Liver (tissue), 8 donors: ENCODE measurements at regions not wholly inside any gene's neighbourhood (a gene's known extent, or its start where the extent isn't known, plus 50 kb on each side); places are given as distances from the start of the nearest gene placed in this dataset.

Experiments used
- DNase-seq: peaks from one replicate; pipeline ENCODE4 v3.0.0-alpha.2; 2017; ENCODE audit warnings: low spot score
- H3K27ac ChIP-seq, 2 donors: one replicate each; pipeline ENCODE4 v1.7.0; 2013; ENCODE audit warnings: inconsistent platforms in 2 of 2, low read length in 2 of 2, control low read depth in 1 of 2, low read depth in 1 of 2, mild to moderate bottlenecking in 1 of 2
- H3K27me3 ChIP-seq, 4 donors: one replicate each; pipeline versions ENCODE4 v1.6.1 to v1.7.0; 2013; ENCODE audit warnings: low read length in 3 of 4, inconsistent platforms in 1 of 4, mild to moderate bottlenecking in 1 of 4, moderate library complexity in 1 of 4; ENCODE audit not compliant: control insufficient read depth in 4 of 4, insufficient read depth in 4 of 4
- H3K36me3 ChIP-seq, 4 donors: one replicate each; pipeline versions ENCODE4 v1.6.1 to v1.7.0; 2013; ENCODE audit warnings: low read length in 3 of 4, mild to moderate bottlenecking in 3 of 4, low read depth in 1 of 4, moderate library complexity in 1 of 4; ENCODE audit not compliant: control insufficient read depth in 4 of 4, insufficient read depth in 3 of 4
- H3K4me1 ChIP-seq, 4 donors: one replicate each; pipeline versions ENCODE4 v1.6.1 to v1.7.0; 2013; ENCODE audit warnings: low read length in 3 of 4, mild to moderate bottlenecking in 3 of 4, moderate library complexity in 1 of 4; ENCODE audit not compliant: control insufficient read depth in 4 of 4, insufficient read depth in 4 of 4
- H3K4me3 ChIP-seq, 3 donors: one replicate each; pipeline versions ENCODE4 v1.6.1 to v1.7.0; 2013; ENCODE audit warnings: low read length in 3 of 3, control low read depth in 1 of 3, low read depth in 1 of 3, mild to moderate bottlenecking in 1 of 3
- H3K9ac ChIP-seq, 2 donors: one replicate each; pipeline ENCODE4 v1.7.0; 2013; ENCODE audit warnings: low read length in 2 of 2, mild to moderate bottlenecking in 2 of 2, moderate library complexity in 2 of 2, control low read depth in 1 of 2, low read depth in 1 of 2
- H3K9me3 ChIP-seq, 4 donors: one replicate each; pipeline versions ENCODE4 v1.6.1 to v1.7.0; 2013; ENCODE audit warnings: low read length in 3 of 4; ENCODE audit not compliant: control insufficient read depth in 4 of 4
- ATF3 ChIP-seq: IDR thresholded peaks from 2 replicates; pipeline ENCODE4 v1.6.1; 2016; ENCODE audit warnings: antibody characterized with exemption
- CTCF ChIP-seq: fragments of 150-350 bp; IDR thresholded peaks from 2 replicates; pipeline ENCODE4 v1.5.1; 2017; ENCODE audit warnings: improper control_type of control experiment, low read depth, low read length; ENCODE audit not compliant: missing input control
- EGR1 ChIP-seq, 2 donors: IDR thresholded peaks; 2 replicates each; pipeline ENCODE4 v1.6.1; 2016 to 2018; ENCODE audit warnings: antibody characterized with exemption in 2 of 2, low read depth in 2 of 2
- FOXA1 ChIP-seq: IDR thresholded peaks from 2 replicates; pipeline ENCODE4 v1.6.1; 2016; ENCODE audit warnings: antibody characterized with exemption
- FOXA2 ChIP-seq: IDR thresholded peaks from 2 replicates; pipeline ENCODE4 v1.6.1; 2016; ENCODE audit warnings: antibody characterized with exemption
- GABPA ChIP-seq, 2 donors: IDR thresholded peaks in 1 of 2; conservative IDR thresholded peaks in 1 of 2; 2 replicates each; pipeline ENCODE4 v1.6.1; 2016; ENCODE audit warnings: antibody characterized with exemption in 2 of 2, mild to moderate bottlenecking in 1 of 2, moderate library complexity in 1 of 2
- HNF4A ChIP-seq, 2 donors: conservative IDR thresholded peaks; 2 replicates each; pipeline ENCODE4 v1.6.1; 2016; ENCODE audit warnings: antibody characterized with exemption in 2 of 2, mild to moderate bottlenecking in 2 of 2
- HNF4G ChIP-seq: IDR thresholded peaks from 2 replicates; pipeline ENCODE4 v1.6.1; 2016; ENCODE audit warnings: antibody characterized with exemption
- JUND ChIP-seq, 2 donors: IDR thresholded peaks; 2 replicates each; pipeline ENCODE4 v1.6.1; 2016; ENCODE audit warnings: antibody characterized with exemption in 2 of 2
- MAX ChIP-seq: IDR thresholded peaks from 2 replicates; pipeline ENCODE4 v1.6.1; 2016; ENCODE audit warnings: antibody characterized with exemption
- NR2F2 ChIP-seq: IDR thresholded peaks from 2 replicates; pipeline ENCODE4 v1.6.1; 2016; ENCODE audit warnings: antibody characterized with exemption
- RAD21 ChIP-seq, 2 donors: IDR thresholded peaks; 2 replicates each; pipeline ENCODE4 v1.6.1; 2016; ENCODE audit warnings: antibody characterized with exemption in 2 of 2, mild to moderate bottlenecking in 2 of 2
- REST ChIP-seq: IDR thresholded peaks from 2 replicates; pipeline ENCODE4 v1.6.1; 2016; ENCODE audit warnings: antibody characterized with exemption, mild to moderate bottlenecking
- RXRA ChIP-seq, 2 donors: IDR thresholded peaks; 2 replicates each; pipeline ENCODE4 v1.6.1; 2017 to 2018; ENCODE audit warnings: antibody characterized with exemption in 2 of 2, mild to moderate bottlenecking in 1 of 2
- SP1 ChIP-seq: IDR thresholded peaks from 2 replicates; pipeline ENCODE4 v1.6.1; 2018; ENCODE audit warnings: antibody characterized with exemption, mild to moderate bottlenecking
- TAF1 ChIP-seq: conservative IDR thresholded peaks from 2 replicates; pipeline ENCODE4 v1.6.1; 2016; ENCODE audit warnings: antibody characterized with exemption, mild to moderate bottlenecking
- YY1 ChIP-seq: IDR thresholded peaks from 2 replicates; pipeline ENCODE4 v1.6.1; 2016; ENCODE audit warnings: antibody characterized with exemption, mild to moderate bottlenecking
- ZBTB33 ChIP-seq: IDR thresholded peaks from 2 replicates; pipeline ENCODE4 v1.6.1; 2016; ENCODE audit warnings: antibody characterized with exemption
- WGBS: extraction: QIAGEN DNeasy Blood & Tissue Kit; methylation state at CpG from one replicate; pipeline ENCODE4 v1.1.7; 2013; 5-methylcytosine and 5-hydroxymethylcytosine counted together
- donor health status: healthy.
- donor health status: healthy.
- donor health status: healthy.
- donor health status: healthy.
- donor health status: healthy.

GRCh38 chr12:94062796-94063635 lies 85.4 kb upstream of the PLXNC1 start:
- no peak for TF ChIP-seq RAD21 (IDR thresholded peaks at IDR 0.05)
- TF ChIP-seq MAX: no peak
- no peak for TF ChIP-seq NR2F2
- no peak for TF ChIP-seq CTCF
- TF ChIP-seq REST: no peak
- no peak for TF ChIP-seq SP1
- TF ChIP-seq RXRA (IDR thresholded peaks at IDR 0.05): no peak
- TF ChIP-seq HNF4A (conservative IDR thresholded peaks at IDR 0.05): no peak
- no peak for TF ChIP-seq FOXA1
- no peak for TF ChIP-seq GABPA (IDR thresholded peaks at IDR 0.05 in 1 of 2, conservative IDR thresholded peaks at IDR 0.05 in 1 of 2)
- TF ChIP-seq FOXA2: no peak
- TF ChIP-seq TAF1: no peak
- TF ChIP-seq EGR1 (IDR thresholded peaks at IDR 0.05; ENCODE audit: low read depth in 2 of 2): no peak
- no peak for TF ChIP-seq ZBTB33
- TF ChIP-seq YY1: no peak
- TF ChIP-seq HNF4G: no peak
- TF ChIP-seq JUND (IDR thresholded peaks at IDR 0.05): no peak
- no peak for TF ChIP-seq ATF3
- Histone ChIP-seq H3K4me3 (no peak overlapping the region), H3K9me3 (peaks cover 0 to 3% (median 1%) of the 10 kb centered on the region in 4 donors), H3K9ac (no peak overlapping the region), H3K4me1 (no peaks in the 10 kb centered on the region), H3K27ac (no peak overlapping the region), H3K36me3 (no peaks in the 10 kb centered on the region), H3K27me3 (no peaks in the 10 kb centered on the region)
- WGBS: 91% methylated on average over 4 of the region's 4 CpGs
- no peak for DNase-seq
